SK-N-SH treated with all-trans-retinoic acid at 6 μM for 48 hours (cell line): ENCODE measurements at regions not wholly inside any gene's neighbourhood (a gene's known extent, or its start where the extent isn't known, plus 50 kb on each side); places are given as distances from the start of the nearest gene placed in this dataset.

Experiments
- ATAC-seq: fragments of 200-7000 bp; cut with Tn5 transposase; 3 replicates; pipeline ENCODE4 v1.9.1; 2020; ENCODE audit warnings: mild to moderate bottlenecking, moderate library complexity
- ARNTL ChIP-seq: fragments of 450-650 bp; formaldehyde crosslinking; IDR thresholded peaks from 2 replicates; pipeline ENCODE4 v1.5.0; 2020; ENCODE audit warnings: low read depth, mild to moderate bottlenecking, moderate library complexity, borderline replicate concordance
- BACH2 ChIP-seq: fragments of 250-450 bp; sonication (Bioruptor Pico); IDR thresholded peaks from 2 replicates; pipeline ENCODE4 v1.9.0; 2021; ENCODE audit warnings: mild to moderate bottlenecking, borderline replicate concordance
- CSDC2 ChIP-seq: fragments of 250-450 bp; sonication (Bioruptor Pico); IDR thresholded peaks from 2 replicates; pipeline ENCODE4 v1.5.0; 2020; ENCODE audit warnings: mild to moderate bottlenecking, moderate library complexity
- ESRRG ChIP-seq: fragments of 250-450 bp; sonication (Bioruptor Pico); IDR thresholded peaks from 2 replicates; pipeline ENCODE4 v1.6.1; 2021; ENCODE audit warnings: mild to moderate bottlenecking
- GLIS3 ChIP-seq: fragments of 250-450 bp; sonication (Bioruptor Pico); IDR thresholded peaks from 2 replicates; pipeline ENCODE4 v1.5.0; 2020; ENCODE audit warnings: mild to moderate bottlenecking, moderate library complexity
- ISL1 ChIP-seq: fragments of 250-450 bp; sonication (Bioruptor Pico); IDR thresholded peaks from 2 replicates; pipeline ENCODE4 v2.1.2; 2022; ENCODE audit warnings: mild to moderate bottlenecking, moderate library complexity
- OSR1 ChIP-seq: fragments of 250-450 bp; sonication (Bioruptor Pico); IDR thresholded peaks from 2 replicates; pipeline ENCODE4 v1.8.0; 2022; ENCODE audit warnings: moderate library complexity, mild to moderate bottlenecking, inconsistent platforms
- PATZ1 ChIP-seq: fragments of 250-450 bp; sonication (Bioruptor Pico); IDR thresholded peaks from 2 replicates; pipeline ENCODE4 v1.8.0; 2020; ENCODE audit warnings: mild to moderate bottlenecking, moderate library complexity, borderline replicate concordance
- POU6F1 ChIP-seq: fragments of 250-450 bp; sonication (Bioruptor Pico); IDR thresholded peaks from 2 replicates; pipeline ENCODE4 v1.8.0; 2021; ENCODE audit warnings: low read depth, mild to moderate bottlenecking, moderate library complexity, borderline replicate concordance
- PPARA ChIP-seq: fragments of 250-450 bp; sonication (Bioruptor Pico); IDR thresholded peaks from 2 replicates; pipeline ENCODE4 v1.5.0; 2020; ENCODE audit warnings: mild to moderate bottlenecking, borderline replicate concordance
- RARB ChIP-seq: fragments of 250-450 bp; sonication (Bioruptor Pico); IDR thresholded peaks from 2 replicates; pipeline ENCODE4 v1.8.0; 2021; ENCODE audit warnings: mild to moderate bottlenecking, moderate library complexity
- SNAI2 ChIP-seq: fragments of 250-450 bp; sonication (Bioruptor Pico); IDR thresholded peaks from 2 replicates; pipeline ENCODE4 v1.5.0; 2020; ENCODE audit warnings: mild to moderate bottlenecking, moderate library complexity
- TCF4 ChIP-seq: fragments of 250-450 bp; sonication (Bioruptor Pico); IDR thresholded peaks from 2 replicates; pipeline ENCODE4 v1.8.0; 2021; ENCODE audit warnings: mild to moderate bottlenecking, moderate library complexity, borderline replicate concordance
- TOX ChIP-seq: fragments of 250-450 bp; sonication (Bioruptor Pico); IDR thresholded peaks from 2 replicates; pipeline ENCODE4 v1.8.0; 2021; ENCODE audit warnings: mild to moderate bottlenecking, moderate library complexity, borderline replicate concordance
- ZC3H10 ChIP-seq: fragments of 250-450 bp; sonication (Bioruptor Pico); IDR thresholded peaks from 2 replicates; pipeline ENCODE4 v1.5.1; 2021; ENCODE audit warnings: mild to moderate bottlenecking, moderate library complexity
- ZFP3 ChIP-seq: fragments of 250-450 bp; sonication (Bioruptor Pico); IDR thresholded peaks from 2 replicates; pipeline ENCODE4 v1.5.0; 2020; ENCODE audit warnings: mild to moderate bottlenecking, moderate library complexity
- ZFP30 ChIP-seq: fragments of 450-650 bp; formaldehyde crosslinking; IDR thresholded peaks from 2 replicates; pipeline ENCODE4 v1.5.0; 2022; ENCODE audit warnings: mild to moderate bottlenecking, moderate library complexity
- ZNF565 ChIP-seq: fragments of 450-650 bp; formaldehyde crosslinking; conservative IDR thresholded peaks from 2 replicates; pipeline ENCODE4 v1.5.0; 2020; ENCODE audit warnings: low read depth, mild to moderate bottlenecking, moderate library complexity
- ZNF70 ChIP-seq: fragments of 450-650 bp; formaldehyde crosslinking; IDR thresholded peaks from 2 replicates; pipeline ENCODE4 v1.5.0; 2020; ENCODE audit warnings: mild to moderate bottlenecking, moderate library complexity
- ZNF8 ChIP-seq: fragments of 450-650 bp; formaldehyde crosslinking; IDR thresholded peaks from 2 replicates; pipeline ENCODE4 v1.5.0; 2020; ENCODE audit warnings: mild to moderate bottlenecking, moderate library complexity
- TF ChIP-seq, protein P1 (sequence below): fragments of 250-450 bp; sonication (Bioruptor Pico); IDR thresholded peaks from 2 replicates; pipeline ENCODE4 v1.5.0; 2020; ENCODE audit warnings: mild to moderate bottlenecking, moderate library complexity
- TF ChIP-seq, protein P2 (sequence below): fragments of 250-450 bp; sonication (Bioruptor Pico); IDR thresholded peaks from 2 replicates; pipeline ENCODE4 v1.5.1; 2021; ENCODE audit warnings: mild to moderate bottlenecking, moderate library complexity
- TF ChIP-seq, protein P3 (sequence below): fragments of 250-450 bp; sonication (Bioruptor Pico); IDR thresholded peaks from 2 replicates; pipeline ENCODE4 v1.5.1; 2020; ENCODE audit warnings: low read depth, mild to moderate bottlenecking, moderate library complexity

DNA sequence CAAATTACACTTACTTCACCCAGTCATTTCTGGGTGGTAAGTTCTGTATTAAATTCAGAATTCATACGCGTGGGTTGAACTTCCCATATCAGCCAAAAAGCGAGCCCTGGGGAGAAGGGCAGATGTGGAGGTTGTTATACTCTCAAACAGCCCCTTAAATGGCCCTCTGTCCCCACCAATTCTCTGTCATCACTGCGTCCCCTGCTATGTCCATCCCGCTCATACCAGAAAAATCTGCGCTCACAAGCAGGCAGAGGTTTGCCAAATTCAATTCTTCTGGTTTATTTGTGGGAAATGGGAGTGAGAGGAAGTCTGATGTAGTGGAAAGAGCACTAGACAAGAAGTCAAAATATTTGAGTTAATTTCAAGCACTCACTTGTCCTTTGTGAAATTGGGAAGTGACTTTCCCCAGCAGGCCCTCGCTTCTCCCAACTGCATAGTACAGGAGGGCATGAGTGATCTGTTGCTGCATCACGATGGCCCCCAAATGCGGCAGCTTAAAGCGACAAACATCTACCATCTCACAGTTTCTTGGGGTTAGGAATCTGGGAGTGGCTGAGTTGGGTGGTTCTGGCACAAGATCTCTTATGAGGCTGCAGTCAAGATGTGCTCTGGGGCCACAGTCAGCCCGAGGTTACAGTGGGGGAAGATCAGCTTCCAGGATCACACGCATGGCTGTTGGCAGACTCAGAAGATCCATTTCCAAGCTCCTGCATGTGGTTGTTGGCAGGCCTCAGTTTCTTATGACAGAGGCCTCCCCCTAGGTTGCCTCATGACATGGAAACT lies 67.7 kb downstream of the CPN2 start (continued):
- TF ChIP-seq POU6F1 (CRISPR knock-in tag) (no peak), ZNF565 (CRISPR knock-in tag) (no peak), ZFP3 (no peak), ZFP30 (CRISPR knock-in tag) (no peak), BACH2 (CRISPR knock-in tag) (no peak), TCF4 (CRISPR knock-in tag) (no peak), ZNF8 (no peak)

DNA sequence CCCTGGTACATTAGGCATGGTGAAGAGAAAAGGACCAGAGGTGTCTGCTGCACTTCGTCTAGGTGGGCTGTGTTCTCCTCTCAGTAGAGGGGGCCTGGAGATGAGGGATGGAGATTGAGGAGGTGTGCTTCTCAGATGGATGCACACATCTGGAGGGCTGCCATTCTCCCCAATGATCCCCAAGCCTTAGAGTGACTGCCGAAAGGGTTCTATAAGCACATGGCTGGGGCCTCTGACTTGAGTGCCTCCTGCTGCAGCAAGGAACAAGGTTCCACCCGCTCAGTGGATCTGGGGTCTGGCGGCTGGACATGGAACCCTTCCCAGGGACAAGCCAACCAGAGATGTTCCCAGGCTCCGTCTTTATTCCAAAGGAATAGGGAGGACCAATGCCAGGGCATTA lies 66.8 kb downstream of the CPN2 start:
- ATAC-seq: no peak
- TF ChIP-seq ISL1 (CRISPR knock-in tag) (no peak), TCF4 (CRISPR knock-in tag) (no peak), ZNF565 (CRISPR knock-in tag) (no peak), ZC3H10 (CRISPR knock-in tag) (no peak), ZFP30 (CRISPR knock-in tag) (no peak), PPARA (CRISPR knock-in tag) (no peak), SNAI2 (no peak), RARB (CRISPR knock-in tag) (no peak), OSR1 (CRISPR knock-in tag) (no peak), ARNTL (CRISPR knock-in tag) (no peak), TOX (CRISPR knock-in tag) (no peak), GLIS3 (CRISPR knock-in tag) (no peak)
- TF ChIP-seq, protein P1, sequence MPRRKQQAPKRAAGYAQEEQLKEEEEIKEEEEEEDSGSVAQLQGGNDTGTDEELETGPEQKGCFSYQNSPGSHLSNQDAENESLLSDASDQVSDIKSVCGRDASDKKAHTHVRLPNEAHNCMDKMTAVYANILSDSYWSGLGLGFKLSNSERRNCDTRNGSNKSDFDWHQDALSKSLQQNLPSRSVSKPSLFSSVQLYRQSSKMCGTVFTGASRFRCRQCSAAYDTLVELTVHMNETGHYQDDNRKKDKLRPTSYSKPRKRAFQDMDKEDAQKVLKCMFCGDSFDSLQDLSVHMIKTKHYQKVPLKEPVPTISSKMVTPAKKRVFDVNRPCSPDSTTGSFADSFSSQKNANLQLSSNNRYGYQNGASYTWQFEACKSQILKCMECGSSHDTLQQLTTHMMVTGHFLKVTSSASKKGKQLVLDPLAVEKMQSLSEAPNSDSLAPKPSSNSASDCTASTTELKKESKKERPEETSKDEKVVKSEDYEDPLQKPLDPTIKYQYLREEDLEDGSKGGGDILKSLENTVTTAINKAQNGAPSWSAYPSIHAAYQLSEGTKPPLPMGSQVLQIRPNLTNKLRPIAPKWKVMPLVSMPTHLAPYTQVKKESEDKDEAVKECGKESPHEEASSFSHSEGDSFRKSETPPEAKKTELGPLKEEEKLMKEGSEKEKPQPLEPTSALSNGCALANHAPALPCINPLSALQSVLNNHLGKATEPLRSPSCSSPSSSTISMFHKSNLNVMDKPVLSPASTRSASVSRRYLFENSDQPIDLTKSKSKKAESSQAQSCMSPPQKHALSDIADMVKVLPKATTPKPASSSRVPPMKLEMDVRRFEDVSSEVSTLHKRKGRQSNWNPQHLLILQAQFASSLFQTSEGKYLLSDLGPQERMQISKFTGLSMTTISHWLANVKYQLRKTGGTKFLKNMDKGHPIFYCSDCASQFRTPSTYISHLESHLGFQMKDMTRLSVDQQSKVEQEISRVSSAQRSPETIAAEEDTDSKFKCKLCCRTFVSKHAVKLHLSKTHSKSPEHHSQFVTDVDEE: no peak
- TF ChIP-seq, protein P2, sequence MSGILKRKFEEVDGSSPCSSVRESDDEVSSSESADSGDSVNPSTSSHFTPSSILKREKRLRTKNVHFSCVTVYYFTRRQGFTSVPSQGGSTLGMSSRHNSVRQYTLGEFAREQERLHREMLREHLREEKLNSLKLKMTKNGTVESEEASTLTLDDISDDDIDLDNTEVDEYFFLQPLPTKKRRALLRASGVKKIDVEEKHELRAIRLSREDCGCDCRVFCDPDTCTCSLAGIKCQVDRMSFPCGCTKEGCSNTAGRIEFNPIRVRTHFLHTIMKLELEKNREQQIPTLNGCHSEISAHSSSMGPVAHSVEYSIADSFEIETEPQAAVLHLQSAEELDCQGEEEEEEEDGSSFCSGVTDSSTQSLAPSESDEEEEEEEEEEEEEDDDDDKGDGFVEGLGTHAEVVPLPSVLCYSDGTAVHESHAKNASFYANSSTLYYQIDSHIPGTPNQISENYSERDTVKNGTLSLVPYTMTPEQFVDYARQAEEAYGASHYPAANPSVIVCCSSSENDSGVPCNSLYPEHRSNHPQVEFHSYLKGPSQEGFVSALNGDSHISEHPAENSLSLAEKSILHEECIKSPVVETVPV (CRISPR knock-in tag): no peak

- peak; percentile 89 for ATAC-seq
- TF ChIP-seq ZFP3 (no peak), SNAI2 (no peak), ZNF70 (CRISPR knock-in tag) (no peak), ESRRG (CRISPR knock-in tag) (no peak), CSDC2 (CRISPR knock-in tag) (no peak), TOX (CRISPR knock-in tag) (no peak), ZNF565 (CRISPR knock-in tag) (no peak), ZNF8 (no peak), TCF4 (CRISPR knock-in tag) (no peak), GLIS3 (CRISPR knock-in tag) (no peak), PATZ1 (no peak), RARB (CRISPR knock-in tag) (no peak), ZC3H10 (CRISPR knock-in tag) (no peak), ARNTL (CRISPR knock-in tag) (no peak), ZFP30 (CRISPR knock-in tag) (no peak)
- TF ChIP-seq, protein P1: no peak
- TF ChIP-seq, protein P3, sequence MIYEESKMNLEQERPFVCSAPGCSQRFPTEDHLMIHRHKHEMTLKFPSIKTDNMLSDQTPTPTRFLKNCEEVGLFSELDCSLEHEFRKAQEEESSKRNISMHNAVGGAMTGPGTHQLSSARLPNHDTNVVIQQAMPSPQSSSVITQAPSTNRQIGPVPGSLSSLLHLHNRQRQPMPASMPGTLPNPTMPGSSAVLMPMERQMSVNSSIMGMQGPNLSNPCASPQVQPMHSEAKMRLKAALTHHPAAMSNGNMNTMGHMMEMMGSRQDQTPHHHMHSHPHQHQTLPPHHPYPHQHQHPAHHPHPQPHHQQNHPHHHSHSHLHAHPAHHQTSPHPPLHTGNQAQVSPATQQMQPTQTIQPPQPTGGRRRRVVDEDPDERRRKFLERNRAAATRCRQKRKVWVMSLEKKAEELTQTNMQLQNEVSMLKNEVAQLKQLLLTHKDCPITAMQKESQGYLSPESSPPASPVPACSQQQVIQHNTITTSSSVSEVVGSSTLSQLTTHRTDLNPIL (CRISPR knock-in tag): no peak
Measured at GRCh38 chr3:194285024-194285849, 65.9 kb downstream of the CPN2 start.
